22Rv1 (cell line): ENCODE measurements at regions not wholly inside any gene's neighbourhood (a gene's known extent, or its start where the extent isn't known, plus 50 kb on each side); places are given as distances from the start of the nearest gene placed in this dataset.

Experiments used
- H3K27ac ChIP-seq: fragments of 450-650 bp; 2 replicates; pipeline ENCODE4 v1.5.1; 2017
- CTCF ChIP-seq: fragments of 450-650 bp; IDR thresholded peaks from 2 replicates; pipeline ENCODE4 v1.5.1; 2017; ENCODE audit warnings: mild to moderate bottlenecking
- ZFX ChIP-seq: fragments of 450-650 bp; IDR thresholded peaks from 2 replicates; pipeline ENCODE4 v1.6.1; 2017; ENCODE audit warnings: antibody characterized with exemption, borderline replicate concordance

GRCh38 chr3:139286825-139287224 lies 57.0 kb upstream of the MRPS22 start:
- H3K27ac ChIP-seq: no peak overlapping the region
- TF ChIP-seq ZFX: no peak
- TF ChIP-seq CTCF: no peak

- no peak overlapping the region for H3K27ac ChIP-seq
- no peak for TF ChIP-seq CTCF
- no peak for TF ChIP-seq ZFX
Observed at GRCh38 chr3:139287557-139287956, 56.3 kb upstream of the MRPS22 start.

- TF ChIP-seq CTCF (no peak), ZFX (no peak)
- no peak overlapping the region for H3K27ac ChIP-seq
Observed at GRCh38 chr3:139288266-139288821, 55.5 kb upstream of the MRPS22 start.

GRCh38 chr3:139289860-139290524 lies 53.8 kb upstream of the MRPS22 start:
- TF ChIP-seq CTCF (no peak), ZFX (no peak)
- no peak overlapping the region for H3K27ac ChIP-seq

- TF ChIP-seq CTCF (no peak), ZFX (no peak)
- no peak overlapping the region for H3K27ac ChIP-seq
Observed at GRCh38 chr3:139291276-139292051, 52.4 kb upstream of the MRPS22 start.

- H3K27ac ChIP-seq: no peak overlapping the region
- TF ChIP-seq CTCF (no peak), ZFX (no peak)
Observed at GRCh38 chr3:139292192-139292591, 51.6 kb upstream of the MRPS22 start.
